Endodermal cell (in vitro differentiated cells): ENCODE measurements at regions not wholly inside any gene's neighbourhood (a gene's known extent, or its start where the extent isn't known, plus 50 kb on each side); places are given as distances from the start of the nearest gene placed in this dataset.

ENCODE experiments used
- DNase-seq: peaks from one replicate; pipeline ENCODE4 v3.0.0-alpha.2; 2017
- H3K27ac ChIP-seq: 2 replicates; pipeline ENCODE4 v1.5.1; 2013; ENCODE audit warnings: mild to moderate bottlenecking, low read depth, low read length, moderate library complexity
- H3K27me3 ChIP-seq: 2 replicates; pipeline ENCODE4 v1.6.1; 2013; ENCODE audit warnings: mild to moderate bottlenecking, low read length, moderate library complexity; ENCODE audit not compliant: insufficient read depth, control insufficient read depth, poor library complexity, severe bottlenecking
- H3K36me3 ChIP-seq: 2 replicates; pipeline ENCODE4 v1.7.0; 2013; ENCODE audit warnings: mild to moderate bottlenecking, low read length, moderate library complexity; ENCODE audit not compliant: control insufficient read depth, insufficient read depth
- H3K4me1 ChIP-seq: one replicate; pipeline ENCODE4 v1.7.0; 2013; ENCODE audit warnings: low read length; ENCODE audit not compliant: control insufficient read depth, insufficient read depth
- H3K4me3 ChIP-seq: 2 replicates; pipeline ENCODE4 v1.5.1; 2013; ENCODE audit warnings: mild to moderate bottlenecking, low read length, moderate library complexity
- H3K9ac ChIP-seq: 2 replicates; pipeline ENCODE4 v1.6.1; 2013; ENCODE audit warnings: mild to moderate bottlenecking, low read length, moderate library complexity; ENCODE audit not compliant: poor library complexity, severe bottlenecking; ENCODE audit errors: extremely low read depth
- H3K9me3 ChIP-seq: 2 replicates; pipeline ENCODE4 v1.6.1; 2013; ENCODE audit warnings: mild to moderate bottlenecking, low read length, moderate library complexity; ENCODE audit not compliant: control insufficient read depth
- H3K27ac Mint-ChIP-seq: 2 replicates; pipeline ENCODE4 v1.8.0; 2020; ENCODE audit warnings: mixed read lengths
- H3K27me3 Mint-ChIP-seq: 2 replicates; pipeline ENCODE4 v1.8.0; 2021; ENCODE audit warnings: mild to moderate bottlenecking, mixed read lengths; ENCODE audit not compliant: insufficient read depth
- H3K36me3 Mint-ChIP-seq: 2 replicates; pipeline ENCODE4 v1.8.0; 2020; ENCODE audit warnings: low read depth, mixed read lengths
- H3K4me1 Mint-ChIP-seq: 2 replicates; pipeline ENCODE4 v1.8.0; 2020; ENCODE audit warnings: mixed read lengths
- H3K4me3 Mint-ChIP-seq: 2 replicates; pipeline ENCODE4 v1.8.0; 2020; ENCODE audit warnings: mild to moderate bottlenecking, moderate library complexity, mixed read lengths
- H3K9me3 Mint-ChIP-seq: 2 replicates; pipeline ENCODE4 v1.8.0; 2020; ENCODE audit warnings: mild to moderate bottlenecking, mixed read lengths
- WGBS, 2 experiments: methylation state at CpG; one replicate each; pipeline versions ENCODE4 v1.1.5 to v1.1.7; 2013; ENCODE audit warnings: missing lambda C conversion rate in 2 of 2, mixed read lengths in 1 of 2; ENCODE audit not compliant: insufficient coverage in 1 of 2, insufficient read length in 1 of 2; 5-methylcytosine and 5-hydroxymethylcytosine counted together
- TF ChIP-seq, protein P1 (sequence below): fragments of 200-600 bp; sonication (generic); conservative IDR thresholded peaks from 2 replicates; pipeline ENCODE4 v1.5.0; 2021; ENCODE audit warnings: antibody characterized with exemption, mild to moderate bottlenecking

DNA sequence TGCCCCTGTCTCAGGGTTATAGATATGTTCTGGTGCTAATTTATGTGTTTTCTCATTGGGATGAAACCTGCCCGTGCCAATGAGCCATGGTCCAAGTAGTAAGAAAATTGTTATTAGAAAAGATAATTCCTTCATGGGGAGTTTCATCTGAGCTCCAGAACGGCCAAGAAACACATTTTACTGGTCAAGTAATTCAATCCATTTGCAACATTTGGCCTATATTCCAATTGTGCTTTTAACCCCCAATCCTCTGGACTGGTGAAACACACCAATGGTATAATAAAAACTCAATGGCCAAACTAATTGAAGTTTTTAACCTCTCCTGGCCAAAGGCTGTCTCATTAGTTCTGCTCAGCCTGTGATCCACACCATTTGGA lies 53.7 kb upstream of the XCR1 start:
- H3K36me3 Mint-ChIP-seq = no peaks in the 10 kb centered on the region
- peaks cover 11% of the 10 kb centered on the region for H3K4me1 Mint-ChIP-seq
- no peaks in the 10 kb centered on the region for H3K4me1 ChIP-seq
- H3K27ac ChIP-seq = no peak overlapping the region
- H3K9ac ChIP-seq = no peak overlapping the region
- no peak for DNase-seq
- H3K36me3 ChIP-seq = no peaks in the 10 kb centered on the region
- no peak overlapping the region for H3K27ac Mint-ChIP-seq
- TF ChIP-seq, protein P1, sequence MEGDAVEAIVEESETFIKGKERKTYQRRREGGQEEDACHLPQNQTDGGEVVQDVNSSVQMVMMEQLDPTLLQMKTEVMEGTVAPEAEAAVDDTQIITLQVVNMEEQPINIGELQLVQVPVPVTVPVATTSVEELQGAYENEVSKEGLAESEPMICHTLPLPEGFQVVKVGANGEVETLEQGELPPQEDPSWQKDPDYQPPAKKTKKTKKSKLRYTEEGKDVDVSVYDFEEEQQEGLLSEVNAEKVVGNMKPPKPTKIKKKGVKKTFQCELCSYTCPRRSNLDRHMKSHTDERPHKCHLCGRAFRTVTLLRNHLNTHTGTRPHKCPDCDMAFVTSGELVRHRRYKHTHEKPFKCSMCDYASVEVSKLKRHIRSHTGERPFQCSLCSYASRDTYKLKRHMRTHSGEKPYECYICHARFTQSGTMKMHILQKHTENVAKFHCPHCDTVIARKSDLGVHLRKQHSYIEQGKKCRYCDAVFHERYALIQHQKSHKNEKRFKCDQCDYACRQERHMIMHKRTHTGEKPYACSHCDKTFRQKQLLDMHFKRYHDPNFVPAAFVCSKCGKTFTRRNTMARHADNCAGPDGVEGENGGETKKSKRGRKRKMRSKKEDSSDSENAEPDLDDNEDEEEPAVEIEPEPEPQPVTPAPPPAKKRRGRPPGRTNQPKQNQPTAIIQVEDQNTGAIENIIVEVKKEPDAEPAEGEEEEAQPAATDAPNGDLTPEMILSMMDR = no peak
- H3K4me3 Mint-ChIP-seq = no peak overlapping the region
- H3K9me3 ChIP-seq = peaks cover 9% of the 10 kb centered on the region
- peaks cover 16% of the 10 kb centered on the region for H3K9me3 Mint-ChIP-seq
- no peak overlapping the region for H3K4me3 ChIP-seq
- no peaks in the 10 kb centered on the region for H3K27me3 ChIP-seq
- peaks cover 3% of the 10 kb centered on the region for H3K27me3 Mint-ChIP-seq
- WGBS, 2 experiments = 87 to 100% methylated on average over 1 to 2 of the region's 2 CpGs

DNA sequence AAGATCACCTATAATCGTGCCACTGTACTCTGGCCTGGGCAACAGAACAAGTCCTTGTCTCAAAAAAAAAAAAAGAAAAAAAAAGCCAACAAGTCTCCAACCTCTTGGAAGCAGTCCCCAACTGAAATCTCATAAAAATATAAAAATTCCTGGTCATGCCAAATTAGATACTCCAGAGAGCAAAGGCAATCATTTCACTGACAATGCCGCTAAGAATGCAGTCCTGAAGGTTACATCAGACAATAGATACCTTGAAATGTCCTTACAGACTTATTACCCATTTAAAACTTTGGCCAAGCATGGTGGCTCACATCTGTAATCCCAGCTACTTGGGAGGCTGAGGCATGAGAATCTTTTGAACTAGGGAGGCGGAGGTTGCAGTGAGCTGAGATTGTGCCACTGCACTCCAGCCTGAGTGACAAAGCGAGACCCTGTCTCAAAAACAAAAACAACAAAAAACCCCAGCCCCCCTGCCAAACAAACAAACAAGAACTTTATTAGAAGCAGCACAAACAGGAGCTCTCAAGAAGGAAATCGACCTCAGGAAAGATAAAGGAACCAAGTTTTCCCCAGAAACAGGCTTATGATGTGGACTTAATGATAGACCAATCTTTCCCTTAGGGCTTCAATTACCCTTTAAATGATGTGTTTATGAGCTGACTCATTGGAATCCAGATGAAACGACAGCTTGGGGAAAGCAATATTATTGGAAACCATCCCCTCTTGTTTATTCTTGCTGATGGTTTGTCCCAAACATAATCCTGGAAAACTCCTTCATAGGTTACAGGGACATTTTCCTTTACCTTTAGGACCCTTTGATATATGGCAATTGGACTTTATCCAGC lies 53.1 kb upstream of the XCR1 start:
- 85 to 90% methylated on average over 2 to 6 of the region's 6 CpGs for WGBS, 2 experiments
- TF ChIP-seq, protein P1 = no peak
- H3K9me3 Mint-ChIP-seq = peaks cover 16% of the 10 kb centered on the region

DNA sequence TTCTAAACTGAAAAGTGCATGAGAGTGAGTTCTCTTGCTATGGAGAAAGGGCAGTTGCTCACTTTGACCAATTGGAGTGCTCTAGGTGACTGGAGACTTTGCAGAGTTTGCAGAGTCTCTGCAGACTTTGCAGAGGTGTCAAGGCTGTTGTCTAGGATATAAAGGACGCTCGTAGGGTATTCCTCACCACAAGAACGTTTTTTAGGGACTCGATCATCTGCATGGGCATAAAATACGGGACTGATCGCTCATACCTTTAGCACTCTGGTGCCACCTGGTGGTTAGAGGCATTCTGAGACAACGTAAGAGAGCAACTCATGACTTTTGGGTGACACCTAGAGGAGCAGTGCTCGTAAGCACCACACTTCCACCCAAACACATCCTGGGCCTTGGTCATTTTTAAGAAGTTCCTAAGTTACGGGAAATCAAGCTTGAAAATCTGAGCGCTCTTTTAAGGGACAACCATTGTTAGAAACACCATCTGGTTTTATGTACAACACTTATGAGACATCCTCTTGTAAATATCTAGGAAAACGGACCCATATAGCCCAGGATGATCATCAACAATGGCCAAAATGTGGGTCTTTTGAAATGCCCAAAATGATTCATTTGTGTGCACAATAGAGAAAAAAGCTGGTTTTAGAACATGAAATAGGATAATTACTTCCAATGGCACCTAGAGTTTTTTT lies 51.6 kb upstream of the XCR1 start:
- Mint-ChIP-seq H3K4me3 (no peak overlapping the region), H3K27me3 (peaks cover 3% of the 10 kb centered on the region), H3K9me3 (peaks cover 16% of the 10 kb centered on the region), H3K27ac (no peak overlapping the region), H3K36me3 (no peaks in the 10 kb centered on the region), H3K4me1 (peaks cover 11% of the 10 kb centered on the region)
- TF ChIP-seq, protein P1 = peak; percentile 99
- H3K4me3 ChIP-seq = no peak overlapping the region
- no peak overlapping the region for H3K27ac ChIP-seq
- H3K9me3 ChIP-seq = peaks cover 9% of the 10 kb centered on the region
- 17 to 22% methylated on average over 10 to 11 of the region's 11 CpGs for WGBS, 2 experiments
- no peak overlapping the region for H3K9ac ChIP-seq
- no peaks in the 10 kb centered on the region for H3K36me3 ChIP-seq
- DNase-seq = peak; percentile 97
- H3K27me3 ChIP-seq = no peaks in the 10 kb centered on the region
- H3K4me1 ChIP-seq = no peaks in the 10 kb centered on the region

More for the DNA sequence above, 53.1 kb upstream of the XCR1 start:
- Histone ChIP-seq H3K9ac (no peak overlapping the region), H3K36me3 (no peaks in the 10 kb centered on the region), H3K9me3 (peaks cover 9% of the 10 kb centered on the region), H3K4me1 (no peaks in the 10 kb centered on the region), H3K27me3 (no peaks in the 10 kb centered on the region), H3K4me3 (no peak overlapping the region), H3K27ac (no peak overlapping the region)
- DNase-seq = no peak
- H3K4me3 Mint-ChIP-seq = no peak overlapping the region
- peak overlapping the region; percentile 80 for H3K27ac Mint-ChIP-seq
- H3K4me1 Mint-ChIP-seq = peaks cover 11% of the 10 kb centered on the region
- peaks cover 3% of the 10 kb centered on the region for H3K27me3 Mint-ChIP-seq
- H3K36me3 Mint-ChIP-seq = no peaks in the 10 kb centered on the region
